HEK293 (cell line): ENCODE measurements at regions not wholly inside any gene's neighbourhood (a gene's known extent, or its start where the extent isn't known, plus 50 kb on each side); places are given as distances from the start of the nearest gene placed in this dataset.

Experiments
- CTCF ChIA-PET: fragments of 350-600 bp; formaldehyde crosslinking; extraction: SDS; loops from one replicate; lab custom pipeline; 2021; ENCODE audit warnings: antibody characterized with exemption; lab: Yijun Ruan, JAX
- POLR2A ChIA-PET: fragments of 300-600 bp; formaldehyde crosslinking; extraction: SDS; loops from one replicate; lab custom pipeline; 2020; ENCODE audit warnings: antibody characterized with exemption, inconsistent platforms; lab: Yijun Ruan, JAX
- H3K27ac ChIP-seq: fragments of 200-500 bp; sonication (Bioruptor generic); 2 replicates; pipeline ENCODE4 v1.5.1; 2014; ENCODE audit warnings: low read depth, low read length, control low read depth, inconsistent platforms; ENCODE audit errors: extremely low read depth
- H3K36me3 ChIP-seq, 2 experiments: fragments of 200-500 bp in 1 of 2; sonication (Bioruptor generic) in 1 of 2; 1 replicate in 1 of 2; 2 replicates in 1 of 2; pipeline ENCODE4 v1.5.1; 2014 to 2017; ENCODE audit warnings: inconsistent platforms in 2 of 2, low read length in 2 of 2; ENCODE audit not compliant: control insufficient read depth in 2 of 2, insufficient read depth in 1 of 2
- H3K4me1 ChIP-seq: fragments of 200-500 bp; sonication (Bioruptor generic); 2 replicates; pipeline ENCODE4 v1.5.1; 2014; ENCODE audit warnings: mild to moderate bottlenecking, low read length, inconsistent platforms; ENCODE audit not compliant: control insufficient read depth, insufficient read depth
- H3K4me3 ChIP-seq: 2 replicates; pipeline ENCODE4 v1.5.1; 2011; ENCODE audit warnings: low read depth, mild to moderate bottlenecking, control low read depth, low read length, moderate library complexity
- H3K9me3 ChIP-seq: fragments of 200-500 bp; sonication (Bioruptor generic); 2 replicates; pipeline ENCODE4 v1.5.1; 2014; ENCODE audit warnings: low read depth, low read length, inconsistent platforms; ENCODE audit not compliant: control insufficient read depth, insufficient read depth
- GLI2 ChIP-seq: fragments of 450-650 bp; formaldehyde crosslinking; IDR thresholded peaks from 2 replicates; pipeline ENCODE4; 2017; ENCODE audit warnings: missing biosample characterization, missing genetic modification characterization, low read depth, borderline replicate concordance
- KLF16 ChIP-seq: fragments of 450-650 bp; formaldehyde crosslinking; IDR thresholded peaks from 2 replicates; pipeline ENCODE4 v1.5.1; 2017; ENCODE audit warnings: missing biosample characterization, missing genetic modification characterization
- PRDM2 ChIP-seq: fragments of 450-650 bp; formaldehyde crosslinking; IDR thresholded peaks from 2 replicates; pipeline ENCODE4 v1.5.1; 2016; ENCODE audit warnings: missing biosample characterization, missing genetic modification characterization, borderline replicate concordance
- PRDM6 ChIP-seq: fragments of 450-650 bp; formaldehyde crosslinking; IDR thresholded peaks from 2 replicates; pipeline ENCODE4 v1.5.1; 2017; ENCODE audit warnings: missing biosample characterization, missing genetic modification characterization
- SALL2 ChIP-seq: fragments of 450-650 bp; formaldehyde crosslinking; IDR thresholded peaks from 2 replicates; pipeline ENCODE4 v1.5.0; 2017; ENCODE audit warnings: missing biosample characterization, mild to moderate bottlenecking, missing genetic modification characterization, borderline replicate concordance
- SP3 ChIP-seq: fragments of 450-650 bp; formaldehyde crosslinking; IDR thresholded peaks from 2 replicates; pipeline ENCODE4 v1.5.1; 2016; ENCODE audit warnings: missing biosample characterization, missing genetic modification characterization
- YY1 ChIP-seq: fragments of 450-650 bp; formaldehyde crosslinking; IDR thresholded peaks from 2 replicates; pipeline ENCODE4 v1.5.1; 2018; ENCODE audit warnings: missing biosample characterization, missing genetic modification characterization
- ZBTB21 ChIP-seq: fragments of 450-650 bp; formaldehyde crosslinking; IDR thresholded peaks from 2 replicates; pipeline ENCODE4 v1.5.1; 2017; ENCODE audit warnings: missing biosample characterization, missing genetic modification characterization
- ZBTB49 ChIP-seq: fragments of 450-650 bp; formaldehyde crosslinking; IDR thresholded peaks from 2 replicates; pipeline ENCODE4 v1.5.1; 2016; ENCODE audit warnings: missing biosample characterization, missing genetic modification characterization, low read depth
- ZFP37 ChIP-seq: fragments of 450-650 bp; formaldehyde crosslinking; IDR thresholded peaks from 2 replicates; pipeline ENCODE4 v1.5.1; 2016; ENCODE audit warnings: missing biosample characterization, missing genetic modification characterization
- ZNF391 ChIP-seq: fragments of 450-650 bp; formaldehyde crosslinking; IDR thresholded peaks from 2 replicates; pipeline ENCODE4 v1.5.1; 2016; ENCODE audit warnings: low read depth, missing biosample characterization, missing genetic modification characterization, borderline replicate concordance
- ZNF449 ChIP-seq: fragments of 450-650 bp; formaldehyde crosslinking; IDR thresholded peaks from 2 replicates; pipeline ENCODE4 v1.5.1; 2017; ENCODE audit warnings: missing biosample characterization, mild to moderate bottlenecking, missing genetic modification characterization, moderate library complexity
- ZNF48 ChIP-seq: fragments of 450-650 bp; formaldehyde crosslinking; IDR thresholded peaks from 2 replicates; pipeline ENCODE4 v1.5.1; 2016; ENCODE audit warnings: missing biosample characterization, missing genetic modification characterization
- ZNF518A ChIP-seq: fragments of 450-650 bp; formaldehyde crosslinking; conservative IDR thresholded peaks from 2 replicates; pipeline ENCODE4 v1.5.1; 2016; ENCODE audit warnings: low read depth, missing biosample characterization, missing genetic modification characterization
- ZNF561 ChIP-seq: fragments of 450-650 bp; IDR thresholded peaks from 2 replicates; pipeline ENCODE4 v1.5.1; 2018; ENCODE audit warnings: missing biosample characterization, missing genetic modification characterization, borderline replicate concordance

- POLR2A ChIA-PET = no interaction called here
- Histone ChIP-seq H3K36me3 (no peaks in the 10 kb centered on the region), H3K4me3 (no peak overlapping the region), H3K9me3 (no peaks in the 10 kb centered on the region), H3K27ac (no peak overlapping the region), H3K4me1 (no peaks in the 10 kb centered on the region)
- TF ChIP-seq SP3 (no peak), GLI2 (tag by site-specific recombination) (no peak), ZNF48 (tag by site-specific recombination) (no peak), SALL2 (tag by site-specific recombination) (no peak)
- CTCF ChIA-PET = no interaction called here
Observed at GRCh38 chr4:31236639-31237173, 516.5 kb downstream of the PCDH7 start.

GRCh38 chr4:31237233-31237632 lies 517.1 kb downstream of the PCDH7 start:
- Histone ChIP-seq H3K27ac (no peak overlapping the region), H3K4me1 (no peaks in the 10 kb centered on the region), H3K4me3 (no peak overlapping the region)
- CTCF ChIA-PET = no interaction called here
- TF ChIP-seq ZBTB49 (tag by site-specific recombination) (no peak), PRDM6 (tag by site-specific recombination) (no peak), KLF16 (tag by site-specific recombination) (no peak), ZFP37 (tag by site-specific recombination) (no peak), ZNF48 (tag by site-specific recombination) (no peak), ZNF449 (tag by site-specific recombination) (no peak), ZNF518A (tag by site-specific recombination) (no peak), PRDM2 (tag by site-specific recombination) (no peak), YY1 (tag by site-specific recombination) (no peak), ZNF391 (no peak), ZNF561 (tag by site-specific recombination) (no peak), ZBTB21 (tag by site-specific recombination) (no peak)
- TF ChIP-seq, all 188 proteins: peak for 0
- no peaks in the 10 kb centered on the region for H3K36me3 ChIP-seq
- no peaks in the 10 kb centered on the region for H3K9me3 ChIP-seq
- POLR2A ChIA-PET = no interaction called here
